KBM-7 (cell line): ENCODE measurements at regions not wholly inside any gene's neighbourhood (a gene's known extent, or its start where the extent isn't known, plus 50 kb on each side); places are given as distances from the start of the nearest gene placed in this dataset.
"Not testable (repeated sequence)": the region's sequence is repeated elsewhere in the genome, so short reads cannot be mapped to it uniquely, and the experiment has no call there.

Experiments
- DNase-seq: peaks from one replicate; pipeline ENCODE4 v3.0.0-alpha.2; 2015
- in situ Hi-C: fragments of 300-500 bp; cut with MboI; formaldehyde crosslinking; loops from 2 replicates; pipeline ENCODE4 v1.14.3; 2020; ENCODE audit warnings: low sequenced_read_pairs, low pct_unique_long_range_greater_than_20kb, mixed read lengths

DNA sequence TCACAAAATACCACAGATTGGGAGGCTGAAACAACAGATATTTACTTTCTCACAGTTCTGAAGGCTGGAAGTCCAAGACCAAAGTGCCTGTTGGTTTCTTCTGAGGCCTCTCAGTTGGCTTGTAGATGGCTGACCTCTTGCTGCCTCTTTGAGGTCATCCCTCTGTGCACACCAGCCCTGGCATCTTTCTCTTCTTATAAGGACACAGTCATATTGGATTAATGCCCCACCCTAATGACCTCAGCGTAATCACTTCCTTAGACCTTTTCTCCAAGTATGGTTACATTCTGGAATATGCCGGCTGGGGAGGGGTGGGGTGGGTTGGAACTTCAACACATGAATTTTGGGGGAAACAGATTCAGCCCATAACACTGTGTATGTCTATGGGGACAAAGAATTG is 116.2 kb upstream of the LNX1 start:
- in situ Hi-C loops, result no loop called here
- no peak for DNase-seq

- in situ Hi-C loops, result no loop called here
- peak; percentile 45 for DNase-seq
Measured at GRCh38 chr4:53706422-53707032, 115.2 kb upstream of the LNX1 start.

DNA sequence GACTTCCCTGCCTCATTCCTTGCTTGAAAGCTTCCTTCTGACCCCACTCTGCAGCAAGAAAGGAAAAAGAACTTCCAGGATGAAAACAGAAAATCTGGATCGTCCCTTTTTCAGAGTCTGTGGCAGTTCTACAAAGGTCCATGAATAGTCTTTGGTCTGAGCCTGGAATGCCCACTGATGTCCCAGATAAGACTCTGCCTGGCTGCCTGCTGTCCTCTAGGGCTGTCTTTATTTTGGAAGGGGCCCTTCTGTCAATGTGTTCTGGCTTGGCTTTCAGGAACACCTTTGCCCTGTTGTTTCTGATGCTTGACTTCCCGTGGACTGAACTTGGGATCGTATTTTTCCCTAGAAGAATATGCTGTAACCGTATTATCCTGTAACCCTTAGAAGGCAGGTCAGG is 114.7 kb upstream of the LNX1 start:
- DNase-seq, result no peak
- in situ Hi-C loops, result no loop called here

- in situ Hi-C loops, result no loop called here
Measured at GRCh38 chr4:53705151-53705764, 114.0 kb upstream of the LNX1 start.

DNA sequence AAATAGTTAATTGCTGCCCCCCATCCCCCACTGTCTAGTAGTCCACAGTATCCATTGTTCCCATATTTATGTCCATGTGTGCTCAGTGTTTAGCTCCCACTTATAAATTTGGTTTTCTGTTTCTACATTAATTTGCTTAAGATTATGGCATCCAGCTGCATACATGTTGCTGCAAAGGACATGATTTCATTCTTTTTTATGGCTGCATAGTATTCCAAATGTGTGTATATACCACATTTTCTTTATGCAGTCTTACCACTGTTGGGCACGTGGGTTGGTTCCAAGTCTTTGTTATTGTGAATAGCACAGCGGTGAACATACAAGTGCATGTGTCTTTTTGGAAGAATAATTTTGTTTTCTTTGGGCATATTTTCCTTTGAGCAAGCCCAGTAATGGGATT is 113.0 kb upstream of the LNX1 start:
- in situ Hi-C loops, result no loop called here
- DNase-seq, result no peak

More at GRCh38 chr4:53705151-53705764, 114.0 kb upstream of the LNX1 start:
- no peak for DNase-seq

GRCh38 chr4:53703267-53703655 is 112.0 kb upstream of the LNX1 start:
- in situ Hi-C loops, result no loop called here
- no peak for DNase-seq

DNA sequence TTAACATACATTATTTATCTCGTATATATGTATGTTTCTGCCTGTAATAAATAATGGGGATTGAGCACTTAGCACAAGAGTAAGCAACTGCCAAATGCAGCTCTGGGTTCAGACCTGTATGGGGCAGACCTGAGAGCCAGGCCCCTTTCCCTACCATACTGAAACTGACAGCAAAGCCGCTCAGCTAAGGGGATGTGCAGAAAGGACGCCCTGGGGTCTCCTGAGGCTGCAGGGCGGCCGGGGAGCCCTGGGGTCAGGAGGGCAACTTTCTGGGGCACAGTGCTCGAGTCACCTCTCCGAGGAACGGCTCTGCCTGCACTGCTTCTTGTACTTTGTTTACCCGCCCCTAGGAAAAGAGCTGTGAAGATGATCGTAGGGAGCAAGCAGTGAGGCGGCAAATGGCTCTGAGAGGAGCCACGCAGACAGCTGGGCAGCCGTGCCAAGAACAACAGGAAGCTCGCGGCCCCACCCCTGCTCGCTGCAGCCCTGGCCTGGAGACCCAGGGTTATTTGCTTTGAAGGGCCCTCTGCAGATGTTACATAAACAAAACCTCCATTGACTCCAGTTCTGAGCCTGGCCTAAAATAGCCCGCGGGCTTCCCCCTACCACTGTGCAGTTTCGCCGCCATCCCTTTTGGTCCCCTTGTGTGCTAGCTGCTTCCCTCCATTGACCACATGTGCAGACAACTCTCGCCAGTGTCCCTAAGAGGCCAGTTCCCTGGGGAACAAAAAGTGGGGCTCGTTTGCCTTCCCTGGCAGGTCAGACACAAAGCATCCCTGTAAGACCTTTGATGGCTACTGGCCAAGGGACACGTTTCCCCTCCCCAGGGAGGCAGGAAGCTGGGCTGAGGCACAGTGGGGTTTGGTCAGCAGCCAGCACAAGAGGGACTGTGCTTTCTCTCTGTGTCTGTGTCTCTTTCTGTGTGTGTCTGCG is 111.3 kb upstream of the LNX1 start:
- in situ Hi-C loops, result no loop called here
- DNase-seq, result peak; percentile 72

DNA sequence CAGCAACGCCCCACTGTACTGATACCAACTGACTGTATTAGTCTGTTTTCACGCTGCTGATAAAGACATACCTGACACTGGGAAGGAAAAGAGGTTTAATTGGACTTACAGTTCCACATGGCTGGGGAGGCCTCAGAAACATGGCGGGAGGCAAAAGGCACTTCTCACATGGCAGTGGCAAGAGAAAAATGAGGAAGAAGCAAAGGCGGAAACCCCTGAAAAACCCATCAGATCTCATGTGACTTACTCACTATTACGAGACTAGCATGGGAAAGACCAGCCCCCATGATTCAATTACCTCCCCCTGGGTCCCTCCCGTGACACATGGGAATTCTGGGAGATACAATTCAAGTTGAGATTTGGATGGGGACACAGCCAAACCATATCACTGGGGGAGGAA is 110.0 kb upstream of the LNX1 start:
- DNase-seq, result peak; percentile 15
- in situ Hi-C loops, result not testable (repeated sequence)

- peak; percentile 21 for DNase-seq
- in situ Hi-C loops, result not testable (repeated sequence)
Measured at GRCh38 chr4:53699310-53699709, 108.0 kb upstream of the LNX1 start.

DNA sequence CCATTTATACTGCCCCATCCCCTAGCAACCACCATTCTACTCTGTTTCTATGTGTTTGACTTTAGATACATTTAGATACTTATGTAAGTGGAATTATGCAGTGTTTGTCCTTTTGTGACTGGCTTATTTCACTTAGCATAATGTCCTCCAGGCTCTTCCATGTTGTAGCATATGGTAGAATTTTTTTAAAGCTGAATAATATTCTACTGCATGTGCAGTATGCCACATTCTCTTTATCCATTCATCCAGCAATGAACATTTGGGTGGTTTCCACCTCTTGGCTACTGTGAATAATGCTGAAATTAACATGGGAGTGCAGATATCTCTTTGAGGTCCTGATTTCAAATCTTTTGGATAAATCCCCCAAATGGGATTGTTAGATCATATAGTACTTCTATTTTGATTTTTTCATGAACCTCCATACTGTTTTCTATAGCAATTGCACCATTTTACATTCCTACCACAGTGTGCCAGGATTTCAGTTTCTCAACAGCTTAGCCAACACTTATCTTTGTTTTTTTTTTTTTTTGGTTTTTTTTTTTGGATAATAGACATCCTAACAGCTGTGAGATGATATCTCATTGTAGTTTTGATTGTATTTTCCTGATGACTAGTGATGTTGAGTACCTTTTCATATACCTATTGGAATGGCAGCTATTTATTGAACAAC is 105.9 kb upstream of the LNX1 start:
- DNase-seq, result no peak
- in situ Hi-C loops, result no loop called here

DNA sequence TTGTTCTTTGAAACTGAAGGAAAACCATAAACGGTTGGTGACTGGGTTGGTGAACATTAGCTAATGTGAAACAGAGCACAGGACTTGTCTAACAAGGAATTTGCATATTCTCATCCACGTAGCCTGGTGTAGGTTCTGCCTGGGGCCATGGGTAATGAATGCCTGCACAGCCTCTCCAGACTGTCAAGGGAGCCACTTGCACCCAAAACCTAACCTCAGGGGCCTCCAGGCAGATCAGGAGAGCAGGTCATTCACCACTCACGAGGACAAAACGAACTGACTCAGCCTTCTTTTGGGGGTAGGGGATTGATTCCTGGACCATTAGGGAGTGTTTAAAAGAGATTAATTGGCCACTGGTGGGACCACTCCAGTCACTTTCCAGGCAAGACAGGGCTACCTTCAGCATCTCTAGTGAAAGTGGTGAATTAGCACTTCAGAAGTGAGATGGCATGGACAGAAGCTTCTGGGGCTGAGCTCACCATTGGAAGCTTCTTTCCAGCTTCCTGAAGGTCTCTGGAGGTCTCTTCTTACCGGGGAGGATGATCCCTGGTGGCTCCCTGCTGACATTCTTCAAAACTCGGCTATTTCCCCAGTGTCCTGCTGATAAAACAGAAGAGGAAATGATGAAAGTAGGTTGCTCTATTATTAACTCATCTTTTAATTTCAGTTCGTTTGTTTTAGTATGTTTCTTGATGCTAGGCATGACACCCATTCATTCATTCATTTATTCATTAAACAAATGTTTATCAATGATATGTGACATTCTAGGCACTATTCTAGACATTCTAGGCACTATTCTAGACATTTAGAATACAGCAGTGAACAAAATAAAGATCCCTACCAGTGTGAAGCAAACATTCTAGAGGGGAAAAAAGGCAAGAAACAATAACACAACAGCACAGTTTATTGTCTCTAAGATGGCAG is 104.5 kb upstream of the LNX1 start:
- no peak for DNase-seq
- in situ Hi-C loops, result no loop called here

DNA sequence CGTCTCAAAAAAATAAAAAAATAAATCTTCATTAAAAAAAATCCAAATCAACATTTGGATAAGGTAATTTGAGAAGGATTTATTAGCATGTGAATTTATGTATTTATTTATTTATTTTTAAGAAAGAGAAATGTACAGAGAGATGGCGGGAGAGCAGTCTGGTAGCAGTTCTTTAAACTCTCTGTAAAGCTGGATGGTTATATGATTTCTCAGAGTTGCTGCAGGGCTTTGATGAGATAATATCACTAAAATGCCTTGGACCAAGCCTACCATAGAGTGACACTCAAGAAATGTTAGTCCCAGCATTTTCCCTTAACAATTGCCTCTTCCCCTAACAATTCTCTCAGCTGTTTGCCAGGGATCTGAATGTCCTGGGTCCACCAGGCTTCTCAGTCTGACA is 103.4 kb upstream of the LNX1 start:
- no peak for DNase-seq
- in situ Hi-C loops, result no loop called here

DNA sequence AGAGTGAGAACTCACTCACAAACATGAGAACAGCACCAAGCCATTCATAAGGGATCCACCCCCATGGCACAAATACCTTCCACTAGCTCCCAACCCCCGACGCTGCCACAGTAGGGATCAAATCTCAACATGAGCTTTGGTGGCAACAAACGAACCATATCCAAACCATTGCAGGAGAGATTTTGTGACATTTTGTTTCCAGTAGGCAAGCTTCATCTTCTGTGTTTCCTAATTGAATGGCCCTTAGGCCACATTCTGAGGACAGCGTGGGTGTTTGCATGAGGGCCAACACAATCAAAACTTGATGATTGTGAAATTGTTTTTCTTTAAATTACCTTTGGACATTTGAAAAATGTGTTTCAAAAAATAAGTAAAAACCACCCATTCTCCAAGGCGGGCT is 102.6 kb upstream of the LNX1 start:
- in situ Hi-C loops, result no loop called here
- DNase-seq, result no peak

DNA sequence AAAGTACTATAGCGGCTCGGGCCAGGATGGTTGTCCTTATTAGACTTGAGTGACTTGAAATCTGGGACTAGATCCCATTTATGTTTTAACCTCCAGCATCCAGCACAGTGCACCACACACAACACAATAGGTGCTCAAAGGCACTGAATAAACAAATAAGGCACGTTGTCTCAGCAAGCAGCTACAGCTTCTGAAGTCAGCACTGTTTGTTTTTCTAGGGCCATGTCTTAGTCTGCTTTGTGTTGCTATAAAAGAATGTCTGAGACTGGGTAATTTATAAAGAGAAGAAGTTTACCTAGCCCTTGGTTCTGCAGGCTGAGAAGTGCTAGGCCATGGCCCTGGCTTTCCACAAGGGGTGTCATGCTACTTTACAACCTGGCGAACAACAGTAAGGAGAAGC is 102.1 kb upstream of the LNX1 start:
- in situ Hi-C loops, result no loop called here
- DNase-seq, result no peak

DNA sequence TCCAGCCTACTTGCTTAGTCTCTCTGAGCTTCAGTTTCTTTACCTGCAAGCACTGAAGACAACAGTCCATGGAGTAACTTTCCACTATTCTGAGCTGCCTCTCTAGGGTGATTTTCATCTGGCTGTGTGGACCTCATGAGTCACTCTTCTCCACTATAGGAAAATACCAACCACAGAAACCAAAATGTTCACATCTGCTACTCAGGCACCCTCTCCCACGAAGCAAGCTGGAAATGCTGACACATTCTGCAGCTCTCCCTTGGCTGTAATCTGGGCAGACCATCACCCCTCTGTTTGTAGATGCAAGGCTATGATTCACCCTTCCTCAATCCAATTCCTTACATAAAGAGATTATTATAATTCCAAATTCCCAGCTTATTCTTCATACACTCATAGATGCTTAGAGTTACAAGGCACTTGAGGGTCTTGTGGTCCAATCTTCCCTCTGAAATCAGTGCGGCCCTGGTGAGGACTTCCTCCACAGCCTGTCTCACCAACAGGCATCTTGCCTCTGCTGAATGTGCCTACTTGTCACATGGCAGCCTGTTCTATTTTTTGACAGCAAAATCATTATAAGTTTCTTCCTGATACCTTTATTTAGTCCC is 97.0 kb upstream of the LNX1 start:
- in situ Hi-C loops, result no loop called here
- DNase-seq, result peak; percentile 47

DNA sequence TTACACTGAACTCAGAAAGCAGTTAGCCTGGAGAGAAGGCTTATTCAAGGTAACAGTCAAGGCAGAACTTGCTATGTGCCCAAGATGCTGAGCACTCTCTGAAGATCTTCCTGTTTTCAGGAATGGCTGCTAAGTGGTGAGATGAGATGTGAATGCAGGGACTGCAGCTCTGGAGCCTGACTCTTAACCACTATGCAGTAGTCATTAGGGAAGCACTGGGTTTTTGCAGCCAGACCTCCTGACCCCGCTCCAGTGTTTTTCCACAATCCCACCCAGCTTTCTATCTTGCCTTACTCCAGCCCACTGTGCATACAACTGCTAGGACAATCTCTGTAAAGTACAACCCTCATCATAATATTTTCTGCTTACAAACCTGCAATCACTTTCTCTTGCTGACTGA is 95.2 kb upstream of the LNX1 start:
- no peak for DNase-seq
- in situ Hi-C loops, result no loop called here

DNA sequence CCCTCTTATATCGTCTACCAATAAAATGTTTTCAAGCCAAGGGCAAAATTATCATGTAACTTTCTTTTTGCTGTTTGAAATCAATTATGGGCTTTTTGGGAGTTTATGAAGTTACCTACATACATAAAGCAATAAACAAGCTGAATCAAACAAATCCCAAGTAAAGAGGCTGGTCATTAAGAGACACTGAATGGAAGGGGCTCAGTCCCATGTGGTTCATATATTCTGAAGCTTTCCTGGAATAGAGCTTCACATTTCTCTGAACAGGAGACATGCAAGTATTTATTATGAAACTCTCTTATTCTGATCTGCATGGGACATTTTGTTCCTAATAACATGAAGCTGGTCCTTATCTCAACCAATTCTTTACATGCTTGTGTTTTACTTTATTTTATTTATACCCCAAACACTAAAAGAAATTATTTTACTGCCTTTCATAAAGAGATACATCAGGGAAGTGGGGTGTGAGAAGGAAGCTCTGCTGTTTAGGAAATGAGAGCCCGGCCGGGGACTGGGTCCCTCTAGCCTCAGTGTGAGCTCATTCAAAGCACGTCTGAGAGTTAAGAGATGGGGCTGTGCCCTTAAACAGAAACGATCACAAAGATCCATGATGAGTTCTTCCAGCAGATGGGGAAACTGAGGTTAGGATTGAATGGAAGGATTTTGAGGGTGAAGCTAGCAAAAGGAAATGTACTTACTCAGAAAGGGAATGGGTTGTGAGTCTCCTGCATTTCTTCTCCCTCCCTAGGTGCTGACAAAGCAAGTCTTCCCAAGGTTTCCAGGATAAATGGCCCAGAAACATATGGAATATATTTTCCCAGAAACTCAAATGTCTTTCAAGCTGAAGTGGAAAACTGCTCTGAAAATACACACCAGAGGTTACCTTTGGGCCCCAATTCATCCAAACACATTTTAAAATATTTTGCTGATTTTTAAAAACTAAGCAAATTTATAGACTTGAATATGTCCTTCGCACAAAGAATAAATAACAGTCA is 93.1 kb upstream of the LNX1 start:
- in situ Hi-C loops, result no loop called here
- DNase-seq, result no peak
